SU-DHL-6 (cell line): ENCODE measurements at regions not wholly inside any gene's neighbourhood (a gene's known extent, or its start where the extent isn't known, plus 50 kb on each side); places are given as distances from the start of the nearest gene placed in this dataset.

Experiments
- EZH2phosphoT487 ChIP-seq: fragments of 200-600 bp; sonication (generic), shearing (Covaris generic); conservative IDR thresholded peaks from 2 replicates; pipeline ENCODE4 v1.6.1; 2018; ENCODE audit warnings: mild to moderate bottlenecking, antibody characterized with exemption, low read length, moderate library complexity, mixed read lengths
- TF ChIP-seq, protein P1 (sequence below): fragments of 200-600 bp; sonication (generic); IDR thresholded peaks from one replicate; pipeline ENCODE4 v1.5.1; 2017; ENCODE audit warnings: antibody characterized with exemption, mild to moderate bottlenecking, low read length, moderate library complexity; ENCODE audit not compliant: insufficient read depth, poor library complexity, severe bottlenecking

DNA sequence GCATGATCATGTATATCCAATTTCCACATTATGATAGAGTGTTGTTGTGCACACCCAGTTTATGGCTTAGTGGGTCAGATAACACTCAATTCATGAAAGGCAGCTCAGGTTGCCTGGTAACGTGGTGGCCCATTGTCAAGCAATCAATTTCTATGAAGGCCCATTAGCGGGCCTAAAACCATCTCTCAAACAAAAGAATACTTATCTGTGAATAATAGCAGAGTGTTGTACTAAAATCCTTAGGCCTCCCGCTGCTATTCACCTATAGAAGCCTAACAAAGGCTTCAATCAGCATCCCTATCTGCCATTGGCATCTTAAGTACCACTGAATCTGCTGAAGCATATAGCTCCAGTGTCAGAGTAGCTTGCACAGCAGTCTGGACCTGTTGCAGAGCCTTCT is 849.6 kb upstream of the POU3F4 start:
- TF ChIP-seq, protein P1, sequence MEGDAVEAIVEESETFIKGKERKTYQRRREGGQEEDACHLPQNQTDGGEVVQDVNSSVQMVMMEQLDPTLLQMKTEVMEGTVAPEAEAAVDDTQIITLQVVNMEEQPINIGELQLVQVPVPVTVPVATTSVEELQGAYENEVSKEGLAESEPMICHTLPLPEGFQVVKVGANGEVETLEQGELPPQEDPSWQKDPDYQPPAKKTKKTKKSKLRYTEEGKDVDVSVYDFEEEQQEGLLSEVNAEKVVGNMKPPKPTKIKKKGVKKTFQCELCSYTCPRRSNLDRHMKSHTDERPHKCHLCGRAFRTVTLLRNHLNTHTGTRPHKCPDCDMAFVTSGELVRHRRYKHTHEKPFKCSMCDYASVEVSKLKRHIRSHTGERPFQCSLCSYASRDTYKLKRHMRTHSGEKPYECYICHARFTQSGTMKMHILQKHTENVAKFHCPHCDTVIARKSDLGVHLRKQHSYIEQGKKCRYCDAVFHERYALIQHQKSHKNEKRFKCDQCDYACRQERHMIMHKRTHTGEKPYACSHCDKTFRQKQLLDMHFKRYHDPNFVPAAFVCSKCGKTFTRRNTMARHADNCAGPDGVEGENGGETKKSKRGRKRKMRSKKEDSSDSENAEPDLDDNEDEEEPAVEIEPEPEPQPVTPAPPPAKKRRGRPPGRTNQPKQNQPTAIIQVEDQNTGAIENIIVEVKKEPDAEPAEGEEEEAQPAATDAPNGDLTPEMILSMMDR: no peak
- no peak for TF ChIP-seq EZH2phosphoT487
